Common myeloid progenitor, CD34-positive (primary cell): ENCODE measurements at regions not wholly inside any gene's neighbourhood (a gene's known extent, or its start where the extent isn't known, plus 50 kb on each side); places are given as distances from the start of the nearest gene placed in this dataset.

Experiments
- CTCF ChIA-PET: fragments of 350-600 bp; sonication (Branson Sonifier 250); formaldehyde crosslinking; loops from one replicate; lab custom pipeline; 2021; ENCODE audit warnings: antibody characterized with exemption; lab: Charles Lee
- POLR2A ChIA-PET: fragments of 350-600 bp; sonication (Branson Sonifier 250); formaldehyde crosslinking; loops from one replicate; lab custom pipeline; 2021; ENCODE audit warnings: antibody characterized with exemption; lab: Charles Lee
- DNase-seq, 3 donors: peaks; one replicate each; pipeline versions ENCODE4 v3.0.0 to v3.0.0-alpha.2; 2013
- H3K27ac ChIP-seq, 2 experiments: 1 replicate in 1 of 2; 2 replicates in 1 of 2; pipeline ENCODE4 v1.7.0; 2013; ENCODE audit warnings: inconsistent platforms in 2 of 2, low read length in 2 of 2, mild to moderate bottlenecking in 2 of 2, low read depth in 1 of 2, moderate library complexity in 1 of 2; ENCODE audit not compliant: severe bottlenecking in 2 of 2, insufficient read depth in 1 of 2, poor library complexity in 1 of 2
- H3K27me3 ChIP-seq, 5 experiments: replicated peaks in 2 of 5; 1 replicate in 3 of 5; 2 replicates in 2 of 5; pipeline versions ENCODE4 v1.6.1 to v1.7.0; 2013; ENCODE audit warnings: low read length in 4 of 5, mild to moderate bottlenecking in 2 of 5, moderate library complexity in 2 of 5, inconsistent platforms in 1 of 5; ENCODE audit not compliant: insufficient read depth in 5 of 5, control insufficient read depth in 4 of 5
- H3K36me3 ChIP-seq, 4 experiments: 1 replicate in 2 of 4; 2 replicates in 2 of 4; pipeline versions ENCODE4 v1.6.1 to v1.7.0; 2013; ENCODE audit warnings: low read length in 3 of 4, control low read depth in 1 of 4, mild to moderate bottlenecking in 1 of 4; ENCODE audit not compliant: control insufficient read depth in 4 of 4, insufficient read depth in 4 of 4
- H3K4me1 ChIP-seq, 4 experiments: 1 replicate in 3 of 4; 2 replicates in 1 of 4; pipeline versions ENCODE4 v1.6.1 to v1.7.1; 2013; ENCODE audit warnings: low read length in 3 of 4, mild to moderate bottlenecking in 3 of 4, control low read depth in 1 of 4, inconsistent platforms in 1 of 4, moderate library complexity in 1 of 4; ENCODE audit not compliant: control insufficient read depth in 4 of 4, insufficient read depth in 4 of 4; ENCODE audit errors: control extremely low read depth in 1 of 4
- H3K4me3 ChIP-seq, 7 experiments: 1 replicate in 4 of 7; 2 replicates in 3 of 7; pipeline versions ENCODE4 v1.5.1 to v1.7.0; 2013; ENCODE audit warnings: mild to moderate bottlenecking in 7 of 7, low read length in 6 of 7, moderate library complexity in 6 of 7, inconsistent platforms in 2 of 7, low read depth in 2 of 7, control low read depth in 1 of 7; ENCODE audit not compliant: insufficient read depth in 4 of 7, control insufficient read depth in 1 of 7; ENCODE audit errors: extremely low read depth in 1 of 7
- H3K9me3 ChIP-seq, 5 experiments: 1 replicate in 4 of 5; 2 replicates in 1 of 5; pipeline versions ENCODE4 v1.6.1 to v1.7.1; 2013; ENCODE audit warnings: low read length in 4 of 5, mild to moderate bottlenecking in 2 of 5, inconsistent platforms in 1 of 5, low read depth in 1 of 5, moderate library complexity in 1 of 5; ENCODE audit not compliant: control insufficient read depth in 4 of 5, insufficient read depth in 2 of 5; ENCODE audit errors: control extremely low read depth in 1 of 5
- WGBS: methylation state at CpG from one replicate; pipeline ENCODE4 v1.1.5; 2013; ENCODE audit not compliant: insufficient coverage; 5-methylcytosine and 5-hydroxymethylcytosine counted together

- CTCF ChIA-PET: no interaction called here
- H3K9me3 ChIP-seq: no peaks in the 10 kb centered on the region
- H3K36me3 ChIP-seq: no peaks in the 10 kb centered on the region
- H3K27me3 ChIP-seq: peaks cover 0 to 3% (median 0%) of the 10 kb centered on the region in 5 experiments
- no peaks in the 10 kb centered on the region for H3K4me1 ChIP-seq
- DNase-seq: no peak
- POLR2A ChIA-PET: no interaction called here
- H3K4me3 ChIP-seq: no peak overlapping the region
- H3K27ac ChIP-seq: no peak overlapping the region
- no CpG with 5 or more reads among the region's 2 CpGs for WGBS
Observed at GRCh38 chr20:7038029-7038428, 270.5 kb downstream of the BMP2 start.

- Histone ChIP-seq H3K4me3 (no peak overlapping the region), H3K9me3 (no peaks in the 10 kb centered on the region), H3K4me1 (no peaks in the 10 kb centered on the region), H3K27me3 (peaks cover 0 to 3% (median 0%) of the 10 kb centered on the region in 5 experiments), H3K36me3 (no peaks in the 10 kb centered on the region), H3K27ac (no peak overlapping the region)
- CTCF ChIA-PET: no interaction called here
- WGBS: 100% methylated on average over 1 of the region's 3 CpGs
- POLR2A ChIA-PET: interaction anchor here (0.6 kb wide), 1 partner anchor 1565 kb away, joined by 3 read pairs; no protein-coding TSS in a partner anchor
- DNase-seq: no peak
Observed at GRCh38 chr20:7057611-7058010, 290.1 kb downstream of the BMP2 start.

- POLR2A ChIA-PET: no interaction called here
- CTCF ChIA-PET: interaction anchor here (1.1 kb wide), 1 partner anchor 49 kb away, joined by 3 read pairs; no protein-coding TSS in a partner anchor
- WGBS: 92% methylated on average over 5 of the region's 5 CpGs
- Histone ChIP-seq H3K9me3 (no peaks in the 10 kb centered on the region), H3K36me3 (no peaks in the 10 kb centered on the region), H3K4me3 (no peak overlapping the region), H3K27me3 (no peaks in the 10 kb centered on the region), H3K4me1 (no peaks in the 10 kb centered on the region), H3K27ac (no peak overlapping the region)
- DNase-seq: no peak
Observed at GRCh38 chr20:7078804-7079203, 311.3 kb downstream of the BMP2 start.

GRCh38 chr20:7080472-7080871 is 313.0 kb downstream of the BMP2 start:
- no peaks in the 10 kb centered on the region for H3K36me3 ChIP-seq
- H3K9me3 ChIP-seq: no peaks in the 10 kb centered on the region
- ChIA-PET CTCF (no interaction called here), POLR2A (no interaction called here)
- H3K27ac ChIP-seq: no peak overlapping the region
- peaks cover 0 to 2% (median 0%) of the 10 kb centered on the region in 5 experiments for H3K27me3 ChIP-seq
- WGBS: no CpG with 5 or more reads among the region's 3 CpGs
- no peak overlapping the region for H3K4me3 ChIP-seq
- no peak for DNase-seq
- no peaks in the 10 kb centered on the region for H3K4me1 ChIP-seq

- WGBS: 100% methylated on average over 1 of the region's 1 CpG
- ChIA-PET CTCF (no interaction called here), POLR2A (no interaction called here)
- H3K4me3 ChIP-seq: no peak overlapping the region
- H3K9me3 ChIP-seq: no peaks in the 10 kb centered on the region
- H3K27ac ChIP-seq: no peak overlapping the region
- no peak for DNase-seq
- H3K36me3 ChIP-seq: no peaks in the 10 kb centered on the region
- peaks cover 0 to 3% (median 1%) of the 10 kb centered on the region in 5 experiments for H3K27me3 ChIP-seq
- no peaks in the 10 kb centered on the region for H3K4me1 ChIP-seq
Observed at GRCh38 chr20:7085467-7085866, 318.0 kb downstream of the BMP2 start.

- no peak overlapping the region for H3K27ac ChIP-seq
- ChIA-PET CTCF (no interaction called here), POLR2A (no interaction called here)
- peaks cover 0 to 3% (median 1%) of the 10 kb centered on the region in 5 experiments for H3K27me3 ChIP-seq
- H3K36me3 ChIP-seq: no peaks in the 10 kb centered on the region
- DNase-seq: no peak
- WGBS: no CpG with 5 or more reads among the region's 1 CpG
- H3K4me1 ChIP-seq: no peaks in the 10 kb centered on the region
- H3K9me3 ChIP-seq: no peaks in the 10 kb centered on the region
- H3K4me3 ChIP-seq: no peak overlapping the region
Observed at GRCh38 chr20:7087803-7088202, 320.3 kb downstream of the BMP2 start.

- Histone ChIP-seq H3K4me1 (no peaks in the 10 kb centered on the region), H3K9me3 (no peaks in the 10 kb centered on the region), H3K27ac (no peak overlapping the region), H3K4me3 (no peak overlapping the region), H3K27me3 (peaks cover 0 to 3% (median 0%) of the 10 kb centered on the region in 5 experiments), H3K36me3 (no peaks in the 10 kb centered on the region)
- no peak for DNase-seq
- ChIA-PET CTCF (no interaction called here), POLR2A (no interaction called here)
Observed at GRCh38 chr20:7090001-7090400, 322.5 kb downstream of the BMP2 start.
